Kidney (tissue), 13 donors: ENCODE measurements at regions not wholly inside any gene's neighbourhood (a gene's known extent, or its start where the extent isn't known, plus 50 kb on each side); places are given as distances from the start of the nearest gene placed in this dataset.
A peak's percentile ranks its signal among the peaks of the same experiment; 100 is the strongest.

Experiments used
- DNase-seq, 5 donors: peaks; one replicate each; pipeline ENCODE4 v3.0.0-alpha.2; 2013 to 2020
- FAIRE-seq: peaks from 2 replicates; lab custom pipeline; 2012; peaks lifted over from hg19 to GRCh38; lab: Jason Lieb, UNC
- H3K27ac ChIP-seq, 2 donors: one replicate each; pipeline ENCODE4 v1.7.0; 2013; ENCODE audit warnings: low read depth in 2 of 2, low read length in 2 of 2, inconsistent platforms in 1 of 2
- H3K27me3 ChIP-seq: one replicate; pipeline ENCODE4 v1.7.1; 2013; ENCODE audit warnings: low read length, inconsistent platforms; ENCODE audit not compliant: control insufficient read depth, insufficient read depth
- H3K36me3 ChIP-seq, 3 donors: one replicate each; pipeline versions ENCODE4 v1.7.0 to v1.7.1; 2013; ENCODE audit warnings: low read length in 3 of 3, control low read depth in 1 of 3, inconsistent platforms in 1 of 3; ENCODE audit not compliant: insufficient read depth in 3 of 3, control insufficient read depth in 2 of 3
- H3K4me1 ChIP-seq, 3 donors: one replicate each; pipeline versions ENCODE4 v1.7.0 to v1.7.1; 2013; ENCODE audit warnings: low read length in 3 of 3, inconsistent platforms in 1 of 3, low read depth in 1 of 3; ENCODE audit not compliant: control insufficient read depth in 2 of 3, insufficient read depth in 2 of 3
- H3K4me3 ChIP-seq, 3 donors: one replicate each; pipeline versions ENCODE4 v1.7.0 to v1.8.1; 2013; ENCODE audit warnings: low read length in 3 of 3, control low read depth in 1 of 3, inconsistent platforms in 1 of 3
- H3K9ac ChIP-seq, 3 donors: one replicate each; pipeline versions ENCODE4 v1.7.0 to v1.7.1; 2013; ENCODE audit warnings: low read length in 3 of 3, control low read depth in 1 of 3, inconsistent platforms in 1 of 3
- H3K9me3 ChIP-seq, 3 donors: one replicate each; pipeline versions ENCODE4 v1.7.0 to v1.7.1; 2013; ENCODE audit warnings: low read length in 3 of 3, control low read depth in 1 of 3, inconsistent platforms in 1 of 3; ENCODE audit not compliant: control insufficient read depth in 2 of 3, insufficient read depth in 1 of 3
- CTCF ChIP-seq: IDR thresholded peaks from 3 replicates; pipeline ENCODE4 v1.5.1; 2012; ENCODE audit warnings: mild to moderate bottlenecking, moderate library complexity, borderline replicate concordance; ENCODE audit not compliant: insufficient read depth; ENCODE audit errors: extremely low read depth
- intact Hi-C: fragments of 100-400 bp; cut with DNase I; formaldehyde crosslinking; loops from one replicate; pipeline ENCODE4 v1.11.1; 2022
- donor health status: control.
- donor health status: control.
- donor health status: control.
- donor health status: control.
- donor health status: control.
- donor health status: DM: yes; HTN: yes; CAD: no.
- donor health status: Normal renal cell carcinoma (clear cell type).

- no peak overlapping the region for H3K4me3 ChIP-seq
- intact Hi-C loops: no loop called here
- H3K9ac ChIP-seq: no peak overlapping the region
- H3K27me3 ChIP-seq: no peaks in the 10 kb centered on the region
- no peaks in the 10 kb centered on the region for H3K4me1 ChIP-seq
- no peak for TF ChIP-seq CTCF
- no peaks in the 10 kb centered on the region for H3K36me3 ChIP-seq
- DNase-seq (peak in 2 of 5 donors; percentile 32 to 75), FAIRE-seq (no peak)
- no peaks in the 10 kb centered on the region for H3K9me3 ChIP-seq
- H3K27ac ChIP-seq: no peak overlapping the region
Measured at GRCh38 chr12:77608271-77608824, 222.3 kb upstream of the NAV3 start.

DNA sequence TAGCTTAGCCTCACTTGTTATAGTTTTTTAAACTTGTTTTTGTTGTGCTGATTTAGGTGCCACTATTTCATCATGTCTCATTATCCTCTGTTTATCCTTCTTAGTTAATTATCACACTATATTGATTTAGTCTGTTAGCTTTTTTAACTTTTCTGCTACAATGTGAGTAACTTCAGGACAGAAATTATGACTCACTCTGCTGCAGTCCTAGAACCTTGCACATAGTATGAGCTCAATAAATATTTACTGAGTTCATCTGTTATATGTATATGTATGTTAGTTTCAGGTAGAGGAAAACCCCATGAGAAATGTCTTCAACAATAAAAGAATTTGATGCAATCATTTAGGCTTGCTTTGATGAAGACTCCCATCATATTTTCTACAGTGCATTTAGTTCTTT lies 224.3 kb upstream of the NAV3 start:
- H3K9me3 ChIP-seq: no peaks in the 10 kb centered on the region
- no peak for FAIRE-seq
- no peak overlapping the region for H3K27ac ChIP-seq
- DNase-seq: no peak
- intact Hi-C loops: no loop called here
- no peaks in the 10 kb centered on the region for H3K4me1 ChIP-seq
- no peaks in the 10 kb centered on the region for H3K36me3 ChIP-seq
- no peak for TF ChIP-seq CTCF
- H3K9ac ChIP-seq: no peak overlapping the region
- H3K4me3 ChIP-seq: no peak overlapping the region
- H3K27me3 ChIP-seq: no peaks in the 10 kb centered on the region

GRCh38 chr12:77603946-77604345 lies 226.7 kb upstream of the NAV3 start:
- DNase-seq (no peak), FAIRE-seq (no peak)
- TF ChIP-seq CTCF: no peak
- Histone ChIP-seq H3K4me1 (no peaks in the 10 kb centered on the region), H3K27me3 (no peaks in the 10 kb centered on the region), H3K27ac (no peak overlapping the region), H3K36me3 (no peaks in the 10 kb centered on the region), H3K4me3 (no peak overlapping the region), H3K9me3 (no peaks in the 10 kb centered on the region), H3K9ac (no peak overlapping the region)
- intact Hi-C loops: no loop called here

DNA sequence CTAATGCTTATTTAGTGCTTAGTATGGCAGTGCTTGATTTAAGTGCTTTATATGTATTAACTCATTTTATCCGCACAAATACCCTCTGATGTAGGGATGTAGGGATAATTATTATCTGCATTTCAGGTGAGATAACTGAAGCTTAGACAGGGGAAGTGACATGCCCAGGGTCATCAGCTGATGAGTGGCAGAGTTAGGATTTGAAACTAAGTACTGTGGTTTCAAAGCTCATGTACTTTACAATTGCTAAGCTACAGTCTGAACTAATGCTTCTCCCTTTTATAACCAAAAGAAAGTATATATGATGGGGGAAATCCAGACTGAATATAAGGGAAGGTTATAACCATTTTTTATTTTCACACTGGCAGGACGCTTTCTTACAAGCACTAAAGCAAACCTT lies 229.6 kb upstream of the NAV3 start:
- TF ChIP-seq CTCF: no peak
- Histone ChIP-seq H3K9me3 (no peaks in the 10 kb centered on the region), H3K9ac (no peak overlapping the region), H3K36me3 (no peaks in the 10 kb centered on the region), H3K4me1 (no peaks in the 10 kb centered on the region), H3K4me3 (no peak overlapping the region), H3K27me3 (no peaks in the 10 kb centered on the region), H3K27ac (no peak overlapping the region)
- intact Hi-C loops: no loop called here
- FAIRE-seq: no peak
- DNase-seq: no peak
